Motor neuron (in vitro differentiated cells): ENCODE measurements at regions not wholly inside any gene's neighbourhood (a gene's known extent, or its start where the extent isn't known, plus 50 kb on each side); places are given as distances from the start of the nearest gene placed in this dataset.

ENCODE experiments used
- ATAC-seq, 8 experiments: fragments of 200-7000 bp; cut with Tn5 transposase; replicated peaks in 6 of 8; 2 replicates each; pipeline ENCODE4 v1.8.0; 2021; ENCODE audit warnings: mild to moderate bottlenecking in 8 of 8, moderate library complexity in 8 of 8
- H3K27ac ChIP-seq, 2 donors: fragments of 250-450 bp; sonication (Bioruptor Pico); 2 replicates each; pipeline ENCODE4 v1.9.0; 2021; ENCODE audit warnings: antibody characterized with exemption in 2 of 2, mild to moderate bottlenecking in 2 of 2, moderate library complexity in 1 of 2
- H3K4me1 ChIP-seq, 2 donors: fragments of 250-450 bp; sonication (Bioruptor Pico); replicated peaks in 1 of 2; 2 replicates each; pipeline ENCODE4 v1.6.1; 2021; ENCODE audit warnings: antibody characterized with exemption in 2 of 2, mild to moderate bottlenecking in 2 of 2, moderate library complexity in 1 of 2
- H3K4me3 ChIP-seq, 5 donors: fragments of 250-450 bp; sonication (Bioruptor Pico); 2 replicates each; pipeline ENCODE4 v1.9.0; 2021; ENCODE audit warnings: antibody characterized with exemption in 5 of 5, mild to moderate bottlenecking in 5 of 5, moderate library complexity in 4 of 5
- WGBS, 10 experiments: fragments of 450-650 bp; shearing (Covaris generic); methylation state at CpG; one replicate each; pipeline ENCODE4 v1.0.0; 2022; 5-methylcytosine and 5-hydroxymethylcytosine counted together
- in situ Hi-C, 9 experiments: fragments of 400-800 bp; cut with MboI; loops; one replicate each; pipeline ENCODE4 v1.15.0; 2021; ENCODE audit warnings: low sequenced_read_pairs in 9 of 9, low pct_unique_long_range_greater_than_20kb in 2 of 9; ENCODE audit not compliant: unreplicated experiment in 9 of 9

GRCh38 chr18:75128051-75128605 lies 80.8 kb downstream of the PTGR3 start:
- no peak for ATAC-seq
- H3K27ac ChIP-seq: no peak overlapping the region
- H3K4me3 ChIP-seq: no peak overlapping the region
- H3K4me1 ChIP-seq: peaks cover 8 to 10% of the 10 kb centered on the region in 2 donors
- 27 to 100% (median 91%) methylated on average over 2 to 5 of the region's 7 CpGs; no CpG with 5 or more reads in 4 of the 10 experiments for WGBS, 10 experiments
- in situ Hi-C loops: no loop called here

GRCh38 chr18:75127143-75128021 lies 81.6 kb downstream of the PTGR3 start:
- Histone ChIP-seq H3K4me1 (peaks cover 9 to 13% of the 10 kb centered on the region in 2 donors), H3K27ac (no peak overlapping the region), H3K4me3 (no peak overlapping the region)
- ATAC-seq: peak in 2 of 8 experiments; percentile 45 to 71
- WGBS, 10 experiments: 60 to 97% (median 66%) methylated on average over 1 to 9 of the region's 24 CpGs; no CpG with 5 or more reads in 7 of the 10 experiments
- in situ Hi-C loops: no loop called here

- ATAC-seq: peak in 3 of 8 experiments; percentile 46 to 51 (median 48)
- H3K4me3 ChIP-seq: no peak overlapping the region
- 77 to 100% (median 87%) methylated on average over 1 to 14 of the region's 44 CpGs; no CpG with 5 or more reads in 5 of the 10 experiments for WGBS, 10 experiments
- no peak overlapping the region for H3K27ac ChIP-seq
- H3K4me1 ChIP-seq: peaks cover 9% of the 10 kb centered on the region in 2 donors
- in situ Hi-C loops: no loop called here
Measured at GRCh38 chr18:75125382-75126331, 83.3 kb downstream of the PTGR3 start.

- in situ Hi-C loops: no loop called here
- H3K4me1 ChIP-seq: peaks cover 6 to 8% of the 10 kb centered on the region in 2 donors
- WGBS, 10 experiments: 15 to 100% (median 67%) methylated on average over 1 to 9 of the region's 16 CpGs; no CpG with 5 or more reads in 5 of the 10 experiments
- ATAC-seq: peak in 4 of 8 experiments; percentile 14 to 44 (median 40)
- H3K4me3 ChIP-seq: no peak overlapping the region
- no peak overlapping the region for H3K27ac ChIP-seq
Measured at GRCh38 chr18:75124991-75125381, 84.0 kb downstream of the PTGR3 start.

- H3K4me3 ChIP-seq: no peak overlapping the region
- in situ Hi-C loops: no loop called here
- peaks cover 6 to 8% of the 10 kb centered on the region in 2 donors for H3K4me1 ChIP-seq
- 84 to 100% (median 93%) methylated on average over 1 to 13 of the region's 14 CpGs; no CpG with 5 or more reads in 4 of the 10 experiments for WGBS, 10 experiments
- no peak overlapping the region for H3K27ac ChIP-seq
- peak in 3 of 8 experiments; percentile 39 to 43 (median 42) for ATAC-seq
Measured at GRCh38 chr18:75124551-75124950, 84.4 kb downstream of the PTGR3 start.

GRCh38 chr18:75123113-75123512 lies 85.8 kb downstream of the PTGR3 start:
- no peak for ATAC-seq
- no peak overlapping the region for H3K27ac ChIP-seq
- 40 to 100% (median 82%) methylated on average over 1 to 6 of the region's 12 CpGs; no CpG with 5 or more reads in 2 of the 10 experiments for WGBS, 10 experiments

GRCh38 chr18:75122334-75122958 lies 86.5 kb downstream of the PTGR3 start:
- in situ Hi-C loops: no loop called here
- 16 to 90% (median 80%) methylated on average over 1 to 7 of the region's 7 CpGs; no CpG with 5 or more reads in 2 of the 10 experiments for WGBS, 10 experiments
- peak in 3 of 8 experiments; percentile 71 to 78 (median 73) for ATAC-seq

More at GRCh38 chr18:75123113-75123512, 85.8 kb downstream of the PTGR3 start:
- in situ Hi-C loops: no loop called here
- H3K4me3 ChIP-seq: no peak overlapping the region
- H3K4me1 ChIP-seq: peaks cover 3 to 7% of the 10 kb centered on the region in 2 donors

GRCh38 chr18:75121266-75121665 lies 87.7 kb downstream of the PTGR3 start:
- Histone ChIP-seq H3K4me3 (no peak overlapping the region), H3K4me1 (peaks cover 6 to 10% of the 10 kb centered on the region in 2 donors), H3K27ac (no peak overlapping the region)
- no peak for ATAC-seq
- in situ Hi-C loops: no loop called here
- WGBS, 10 experiments: 25 to 95% (median 90%) methylated on average over 2 to 3 of the region's 3 CpGs; no CpG with 5 or more reads in 3 of the 10 experiments

More at GRCh38 chr18:75122334-75122958, 86.5 kb downstream of the PTGR3 start:
- peaks cover 3 to 9% of the 10 kb centered on the region in 2 donors for H3K4me1 ChIP-seq
- no peak overlapping the region for H3K27ac ChIP-seq
- no peak overlapping the region for H3K4me3 ChIP-seq

- peaks cover 13 to 16% of the 10 kb centered on the region in 2 donors for H3K4me1 ChIP-seq
- in situ Hi-C loops: no loop called here
- H3K27ac ChIP-seq: no peak overlapping the region
- ATAC-seq: no peak
- no peak overlapping the region for H3K4me3 ChIP-seq
- WGBS, 10 experiments: 40 to 100% (median 94%) methylated on average over 1 to 5 of the region's 13 CpGs; no CpG with 5 or more reads in 2 of the 10 experiments
Measured at GRCh38 chr18:75120521-75120920, 88.4 kb downstream of the PTGR3 start.

GRCh38 chr18:75116809-75117208 lies 92.1 kb downstream of the PTGR3 start:
- ATAC-seq: no peak
- H3K4me1 ChIP-seq: peaks cover 20 to 24% of the 10 kb centered on the region in 2 donors
- H3K27ac ChIP-seq: no peak overlapping the region
- WGBS, 10 experiments: 53 to 100% (median 83%) methylated on average over 1 to 3 of the region's 5 CpGs; no CpG with 5 or more reads in 7 of the 10 experiments
- no peak overlapping the region for H3K4me3 ChIP-seq
- in situ Hi-C loops: no loop called here

- in situ Hi-C loops: no loop called here
- WGBS, 10 experiments: 36 to 80% (median 67%) methylated on average over 1 to 5 of the region's 7 CpGs; no CpG with 5 or more reads in 5 of the 10 experiments
- Histone ChIP-seq H3K4me1 (peaks cover 20 to 30% of the 10 kb centered on the region in 2 donors), H3K4me3 (no peak overlapping the region), H3K27ac (no peak overlapping the region)
- peak in 6 of 8 experiments; percentile 20 to 75 (median 38) for ATAC-seq
Measured at GRCh38 chr18:75116165-75116564, 92.8 kb downstream of the PTGR3 start.

- WGBS, 10 experiments: 0 to 100% (median 40%) methylated on average over 1 to 2 of the region's 6 CpGs; no CpG with 5 or more reads in 4 of the 10 experiments
- Histone ChIP-seq H3K27ac (no peak overlapping the region), H3K4me3 (no peak overlapping the region), H3K4me1 (peaks cover 20 to 33% of the 10 kb centered on the region in 2 donors)
- in situ Hi-C loops: no loop called here
- ATAC-seq: peak in 3 of 8 experiments; percentile 51 to 67 (median 55)
Measured at GRCh38 chr18:75115514-75115913, 93.4 kb downstream of the PTGR3 start.
